Fibroblast of skin of back (primary cell): ENCODE measurements at regions not wholly inside any gene's neighbourhood (a gene's known extent, or its start where the extent isn't known, plus 50 kb on each side); places are given as distances from the start of the nearest gene placed in this dataset.

Experiments used
- DNase-seq: peaks from one replicate; pipeline ENCODE4 v3.0.0-alpha.2; 2013

GRCh38 chr6:87995461-87995860 lies 52.2 kb upstream of the SPACA1 start:
- DNase-seq = no peak

- DNase-seq = no peak
Observed at GRCh38 chr6:87993356-87993755, 54.3 kb upstream of the SPACA1 start.

GRCh38 chr6:87990871-87991270 lies 56.8 kb upstream of the SPACA1 start:
- no peak for DNase-seq

GRCh38 chr6:87982134-87982533 lies 65.5 kb upstream of the SPACA1 start:
- DNase-seq = peak; percentile 6

- no peak for DNase-seq
Observed at GRCh38 chr6:87979737-87980136, 67.9 kb upstream of the SPACA1 start.

GRCh38 chr6:87976616-87977015 lies 71.0 kb upstream of the SPACA1 start:
- DNase-seq = no peak

GRCh38 chr6:87975561-87975960 lies 72.1 kb upstream of the SPACA1 start:
- no peak for DNase-seq

- no peak for DNase-seq
Observed at GRCh38 chr6:87972279-87972678, 75.4 kb upstream of the SPACA1 start.

- DNase-seq = no peak
Observed at GRCh38 chr6:87971605-87972262, 75.9 kb upstream of the SPACA1 start.

- no peak for DNase-seq
Observed at GRCh38 chr6:87968435-87969278, 79.0 kb upstream of the SPACA1 start.

- no peak for DNase-seq
Observed at GRCh38 chr6:87965806-87966205, 81.8 kb upstream of the SPACA1 start.

GRCh38 chr6:87959083-87959482 lies 88.6 kb upstream of the SPACA1 start:
- no peak for DNase-seq

GRCh38 chr6:87951751-87952150 lies 95.9 kb upstream of the SPACA1 start:
- DNase-seq = no peak

GRCh38 chr6:87950614-87951013 lies 97.0 kb upstream of the SPACA1 start:
- DNase-seq = no peak

- no peak for DNase-seq
Observed at GRCh38 chr6:87949194-87949593, 98.4 kb upstream of the SPACA1 start.

GRCh38 chr6:87946669-87947068 lies 101.0 kb upstream of the SPACA1 start:
- no peak for DNase-seq

- DNase-seq = peak; percentile 3
Observed at GRCh38 chr6:87945966-87946365, 101.7 kb upstream of the SPACA1 start.

- DNase-seq = no peak
Observed at GRCh38 chr6:87945181-87945580, 102.5 kb upstream of the SPACA1 start.

- DNase-seq = peak; percentile 76
Observed at GRCh38 chr6:87944541-87944954, 103.1 kb upstream of the SPACA1 start.

GRCh38 chr6:87943191-87943590 lies 104.5 kb upstream of the SPACA1 start:
- no peak for DNase-seq

- no peak for DNase-seq
Observed at GRCh38 chr6:87941556-87942358, 105.9 kb upstream of the SPACA1 start.

- DNase-seq = no peak
Observed at GRCh38 chr6:87939776-87940175, 107.9 kb upstream of the SPACA1 start.

- DNase-seq = no peak
Observed at GRCh38 chr6:87938287-87938686, 109.4 kb upstream of the SPACA1 start.
